GM19397 (cell line): ENCODE measurements at regions not wholly inside any gene's neighbourhood (a gene's known extent, or its start where the extent isn't known, plus 50 kb on each side); places are given as distances from the start of the nearest gene placed in this dataset.
"Not testable (repeated sequence)": the region's sequence is repeated elsewhere in the genome, so short reads cannot be mapped to it uniquely, and the experiment has no call there.

Experiments used
- ATAC-seq: cut with Tn5 transposase; IDR thresholded peaks from one replicate; pipeline ENCODE4 v1.9.1; 2021; ENCODE audit warnings: mild to moderate bottlenecking, moderate library complexity; ENCODE audit not compliant: unreplicated experiment

- ATAC-seq: not testable (repeated sequence)
Observed at GRCh38 chr6:170087421-170087780, 203.5 kb downstream of the DLL1 start.

- ATAC-seq: no peak
Observed at GRCh38 chr6:170086639-170087420, 204.0 kb downstream of the DLL1 start.

GRCh38 chr6:170085475-170086401 lies 205.1 kb downstream of the DLL1 start:
- no peak for ATAC-seq

- ATAC-seq: no peak
Observed at GRCh38 chr6:170084166-170084730, 206.6 kb downstream of the DLL1 start.

GRCh38 chr6:170083236-170084051 lies 207.4 kb downstream of the DLL1 start:
- no peak for ATAC-seq

- ATAC-seq: no peak
Observed at GRCh38 chr6:170082531-170083187, 208.2 kb downstream of the DLL1 start.

GRCh38 chr6:170082067-170082466 lies 208.8 kb downstream of the DLL1 start:
- no peak for ATAC-seq

GRCh38 chr6:170081556-170081955 lies 209.3 kb downstream of the DLL1 start:
- no peak for ATAC-seq

GRCh38 chr6:170080828-170081371 lies 210.0 kb downstream of the DLL1 start:
- ATAC-seq: no peak

GRCh38 chr6:170080169-170080827 lies 210.6 kb downstream of the DLL1 start:
- no peak for ATAC-seq

- ATAC-seq: no peak
Observed at GRCh38 chr6:170076466-170077165, 214.3 kb downstream of the DLL1 start.

- no peak for ATAC-seq
Observed at GRCh38 chr6:170075659-170076223, 215.1 kb downstream of the DLL1 start.

- ATAC-seq: no peak
Observed at GRCh38 chr6:170074907-170075306, 216.0 kb downstream of the DLL1 start.

- ATAC-seq: no peak
Observed at GRCh38 chr6:170074435-170074834, 216.4 kb downstream of the DLL1 start.

GRCh38 chr6:170073846-170074245 lies 217.0 kb downstream of the DLL1 start:
- no peak for ATAC-seq

GRCh38 chr6:170072246-170072645 lies 218.6 kb downstream of the DLL1 start:
- ATAC-seq: no peak

- ATAC-seq: no peak
Observed at GRCh38 chr6:170069611-170070010, 221.3 kb downstream of the DLL1 start.

- ATAC-seq: no peak
Observed at GRCh38 chr6:170068496-170068895, 222.4 kb downstream of the DLL1 start.
